GM18873 (cell line): ENCODE measurements at regions not wholly inside any gene's neighbourhood (a gene's known extent, or its start where the extent isn't known, plus 50 kb on each side); places are given as distances from the start of the nearest gene placed in this dataset.
"Not testable (repeated sequence)": the region's sequence is repeated elsewhere in the genome, so short reads cannot be mapped to it uniquely, and the experiment has no call there.

Source experiments
- ATAC-seq: cut with Tn5 transposase; IDR thresholded peaks from one replicate; pipeline ENCODE4 v1.9.1; 2021; ENCODE audit warnings: mild to moderate bottlenecking, moderate library complexity, moderate number of reproducible peaks; ENCODE audit not compliant: unreplicated experiment, low FRiP score

DNA sequence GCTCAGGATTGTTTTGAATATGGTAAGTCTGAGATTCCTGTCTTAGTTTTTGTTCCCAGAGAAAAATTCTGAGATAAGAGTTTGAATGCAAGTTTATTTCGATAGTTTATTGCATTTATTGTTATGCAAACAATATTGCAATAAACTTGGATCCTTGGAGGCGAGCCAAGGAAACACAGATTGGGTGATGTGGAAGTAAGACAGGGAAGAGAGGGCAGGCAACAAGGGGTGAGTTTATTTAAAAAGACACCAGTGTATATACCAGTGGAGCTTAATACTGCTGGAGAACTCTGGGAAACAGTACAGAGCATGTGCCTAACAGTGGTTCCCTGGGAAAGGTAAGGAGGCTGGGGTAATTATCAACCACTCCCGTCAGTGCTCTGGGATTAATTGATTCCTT lies 87.5 kb upstream of the NEDD4L start:
- no peak for ATAC-seq

DNA sequence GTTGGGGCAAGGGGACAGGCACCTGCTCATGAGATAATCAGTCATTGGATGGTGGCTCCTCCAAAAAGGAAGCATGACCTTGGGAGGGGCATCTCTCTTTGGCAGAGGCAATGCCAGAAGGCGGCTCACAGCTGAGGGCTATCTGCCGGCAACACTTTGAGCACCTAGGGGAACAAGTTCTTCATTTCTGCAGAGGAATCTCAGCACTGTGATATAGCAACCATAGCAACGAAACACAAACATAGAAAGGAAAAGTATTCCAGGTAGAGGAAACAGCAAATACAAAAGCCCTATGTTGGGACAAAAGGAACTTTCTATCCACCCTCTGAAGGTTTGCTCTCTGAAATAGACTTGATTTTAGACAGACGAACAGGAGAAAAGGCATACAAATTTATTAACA lies 89.1 kb upstream of the NEDD4L start:
- no peak for ATAC-seq

DNA sequence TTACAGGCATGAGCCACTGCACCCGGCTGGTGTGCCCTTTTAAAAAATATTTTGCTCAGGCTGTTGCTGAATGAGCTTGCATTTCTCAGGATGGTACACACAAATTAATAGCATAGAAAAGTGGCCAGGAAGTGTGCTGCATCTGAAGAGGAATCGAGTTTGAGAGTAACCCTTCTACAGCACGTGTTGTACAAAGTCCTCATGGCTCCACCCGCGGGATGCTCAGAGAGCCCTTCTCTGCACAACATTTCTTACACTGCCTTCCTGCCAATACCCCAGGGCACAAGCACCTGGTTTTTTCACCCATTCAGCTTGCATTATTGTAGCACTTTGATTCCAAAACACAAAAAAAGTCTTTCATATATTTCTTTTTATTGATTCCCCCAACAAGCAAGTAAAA lies 90.1 kb upstream of the NEDD4L start:
- no peak for ATAC-seq

- no peak for ATAC-seq
Measured at GRCh38 chr18:57951999-57952774, 91.8 kb upstream of the NEDD4L start.

DNA sequence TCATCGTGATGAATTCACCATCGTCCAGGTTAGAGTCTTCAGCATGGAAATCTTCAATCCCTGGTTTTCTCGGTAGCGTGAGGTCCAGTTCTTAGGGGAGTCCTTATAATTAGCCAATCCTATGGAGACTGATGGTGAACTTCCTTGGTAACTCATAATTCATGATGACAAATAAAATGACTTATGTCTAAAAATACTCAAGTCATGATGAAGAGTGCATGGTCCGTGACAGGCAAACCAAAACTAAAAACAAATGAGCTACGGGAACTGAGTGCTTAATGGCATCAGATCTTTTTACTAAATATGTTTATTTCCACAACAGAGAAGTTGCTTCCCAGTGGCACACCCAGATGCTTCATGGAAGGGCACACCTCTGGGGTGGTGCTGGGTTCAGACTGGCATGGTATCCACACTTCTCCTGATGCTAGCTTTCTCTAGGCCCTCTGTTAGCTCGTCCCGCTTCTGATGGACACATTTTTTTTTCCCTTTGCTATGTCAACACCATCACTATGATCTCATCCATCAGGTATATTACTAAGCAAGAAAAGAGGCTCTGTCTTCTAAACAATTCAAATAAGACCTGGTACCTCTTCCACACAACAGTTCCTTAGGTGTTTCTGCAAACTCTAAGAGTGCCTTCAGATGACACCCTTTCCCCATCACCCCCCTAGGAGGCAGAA lies 92.8 kb upstream of the NEDD4L start:
- ATAC-seq, result no peak

DNA sequence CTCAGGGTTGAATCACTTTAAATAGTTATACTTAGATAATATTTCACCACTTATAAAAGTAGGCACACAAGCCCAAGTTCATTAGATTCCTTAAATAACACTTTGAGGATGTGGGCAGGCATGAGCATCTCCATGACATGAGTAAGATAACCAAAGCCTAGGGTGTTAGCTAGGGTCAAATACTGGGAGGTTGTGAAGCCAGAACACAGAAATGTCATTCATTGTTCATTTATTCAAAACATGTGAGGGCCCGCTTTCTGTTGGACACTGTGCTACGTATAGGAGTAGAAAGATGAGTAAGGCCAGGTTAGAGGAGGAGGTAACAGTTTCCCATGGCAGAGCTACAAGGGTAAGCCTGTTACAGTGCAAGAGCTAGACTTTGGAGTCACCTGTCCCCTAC lies 93.5 kb upstream of the NEDD4L start:
- ATAC-seq, result no peak

GRCh38 chr18:57949335-57949734 lies 94.7 kb upstream of the NEDD4L start:
- ATAC-seq, result not testable (repeated sequence)

DNA sequence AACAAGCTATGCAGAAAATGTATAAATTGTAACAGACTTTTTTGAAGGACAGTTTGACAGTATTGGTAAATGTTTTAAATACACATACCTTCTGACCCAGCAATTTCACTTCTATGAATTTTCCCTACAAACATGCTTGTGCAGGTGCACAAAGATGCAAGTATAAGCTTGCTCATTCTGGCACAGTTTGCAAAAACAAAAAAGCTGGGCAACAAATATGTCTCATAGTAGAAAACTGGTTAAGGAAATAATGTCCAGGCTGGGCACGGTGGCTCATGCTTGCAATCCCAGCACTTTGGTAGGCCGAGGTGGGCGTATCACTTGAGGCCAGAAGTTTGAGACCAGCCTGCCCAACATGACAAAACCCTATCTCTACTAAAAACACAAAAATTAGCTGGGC lies 96.9 kb upstream of the NEDD4L start:
- ATAC-seq, result no peak

DNA sequence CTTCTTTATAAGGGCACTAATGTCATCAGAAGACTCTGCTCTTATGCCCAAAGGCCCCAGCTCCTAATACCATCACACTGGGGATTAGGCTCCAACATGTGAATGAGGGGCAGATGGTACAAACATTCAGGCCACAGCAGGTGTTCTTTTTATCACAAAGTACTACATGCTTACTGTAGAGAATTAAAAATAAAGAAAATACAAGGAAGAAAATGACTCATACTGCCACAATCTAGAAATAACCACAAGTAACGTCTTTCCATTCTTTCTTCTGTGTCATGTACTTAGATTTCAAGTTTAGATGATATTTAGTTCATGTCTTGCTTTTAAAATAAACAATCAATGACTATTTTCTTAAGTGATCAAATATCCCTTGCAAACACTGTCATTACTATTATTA lies 100.3 kb upstream of the NEDD4L start:
- no peak for ATAC-seq

DNA sequence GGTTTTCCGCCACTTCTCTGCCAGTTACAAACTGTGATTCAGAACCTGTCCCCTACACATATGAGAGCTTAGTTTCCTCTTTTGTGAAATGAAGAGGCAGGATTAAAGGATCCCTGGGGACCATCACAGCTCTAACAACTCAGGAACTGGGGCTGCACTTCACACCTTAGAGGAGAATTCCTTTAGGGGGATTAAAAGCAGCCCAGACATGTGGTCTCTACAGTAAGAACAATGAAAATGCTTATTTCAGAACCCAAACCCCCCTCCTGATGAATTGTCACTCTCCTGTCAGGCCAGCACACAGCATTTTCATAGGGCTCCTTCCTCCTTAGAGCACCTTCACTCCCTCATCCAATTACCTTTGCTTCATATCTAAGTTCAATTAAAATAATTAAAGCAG lies 101.5 kb upstream of the NEDD4L start:
- ATAC-seq, result no peak

- ATAC-seq, result no peak
Measured at GRCh38 chr18:57941841-57942489, 102.1 kb upstream of the NEDD4L start.

DNA sequence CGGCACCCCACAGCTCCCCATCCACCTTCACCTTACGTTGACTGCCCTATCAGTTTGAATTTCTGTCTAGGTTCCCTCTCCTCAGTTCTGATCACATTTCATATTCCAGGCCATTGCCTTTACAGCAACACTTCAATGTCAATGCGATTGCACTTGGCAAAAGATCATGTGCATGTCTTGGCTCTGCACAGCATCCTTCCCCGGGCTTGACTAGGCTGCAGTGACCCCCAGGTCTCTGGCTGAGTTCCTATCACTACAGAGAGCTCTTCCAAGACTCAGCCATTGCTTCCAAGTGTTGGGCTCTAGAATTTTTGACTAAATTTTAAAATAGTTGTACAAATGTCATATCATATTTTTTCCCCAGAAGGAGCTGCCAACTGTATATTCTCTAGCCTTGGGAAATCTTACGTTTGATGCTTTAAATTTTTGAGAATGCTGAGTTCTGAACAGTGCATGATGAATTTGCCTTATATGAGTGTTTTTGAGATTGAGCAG lies 103.8 kb upstream of the NEDD4L start:
- no peak for ATAC-seq

DNA sequence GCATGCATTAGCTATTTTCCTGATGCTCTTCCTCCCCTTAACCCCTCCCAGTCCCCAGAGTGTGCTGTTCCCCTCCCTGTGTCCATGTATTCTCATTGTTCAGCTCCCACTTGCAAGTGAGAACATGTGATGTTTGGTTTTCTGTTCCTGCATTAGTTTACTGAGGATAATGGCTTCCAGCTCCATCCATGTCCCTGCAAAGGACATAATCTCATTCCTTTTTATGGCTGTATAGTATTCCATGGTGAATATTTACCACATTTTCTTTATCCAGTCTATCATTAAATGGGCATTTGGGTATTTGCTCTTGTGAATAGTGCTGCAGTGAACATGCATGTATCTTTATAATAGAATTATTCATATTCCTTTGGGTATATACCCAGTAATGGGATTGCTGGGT lies 109.7 kb upstream of the NEDD4L start:
- ATAC-seq, result not testable (repeated sequence)

DNA sequence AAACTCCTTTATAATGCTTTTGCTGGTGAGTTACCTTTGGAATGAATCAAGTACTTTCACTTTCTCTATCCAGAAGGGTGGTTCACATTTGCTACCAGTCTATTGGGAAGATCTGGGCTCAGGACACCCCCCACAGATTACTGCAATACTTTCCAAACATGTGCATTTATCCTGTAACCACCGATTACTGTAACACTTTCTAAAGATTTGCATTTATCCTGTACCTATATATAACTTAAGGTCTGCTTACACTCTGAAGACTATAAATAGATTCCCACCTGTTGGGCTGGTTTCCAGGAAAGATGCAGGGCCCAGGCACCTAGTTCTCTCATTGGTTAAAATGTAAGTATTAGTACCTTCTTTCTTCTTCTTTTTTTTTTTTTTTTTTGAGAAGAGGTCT lies 113.0 kb upstream of the NEDD4L start:
- ATAC-seq, result peak; percentile 86

DNA sequence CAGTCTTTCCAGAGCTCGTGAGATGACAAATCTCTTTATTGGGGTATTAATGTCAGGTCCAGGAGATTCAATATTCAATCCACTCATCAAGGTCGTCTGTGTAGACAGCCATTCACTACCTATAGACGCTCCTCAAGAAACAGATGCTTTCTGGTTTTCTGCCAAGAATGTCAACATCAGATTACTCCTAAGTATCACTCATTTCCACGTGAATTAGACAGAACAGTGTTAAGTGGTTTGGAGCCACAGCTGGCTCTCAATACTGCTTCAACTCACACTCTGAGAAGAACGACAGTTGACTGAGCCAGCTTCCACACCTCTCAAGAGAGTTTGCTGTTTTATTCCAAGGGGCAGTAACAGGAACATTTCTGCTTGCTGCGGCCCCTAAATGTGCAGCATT lies 113.5 kb upstream of the NEDD4L start:
- no peak for ATAC-seq

GRCh38 chr18:57929922-57930321 lies 114.1 kb upstream of the NEDD4L start:
- no peak for ATAC-seq

DNA sequence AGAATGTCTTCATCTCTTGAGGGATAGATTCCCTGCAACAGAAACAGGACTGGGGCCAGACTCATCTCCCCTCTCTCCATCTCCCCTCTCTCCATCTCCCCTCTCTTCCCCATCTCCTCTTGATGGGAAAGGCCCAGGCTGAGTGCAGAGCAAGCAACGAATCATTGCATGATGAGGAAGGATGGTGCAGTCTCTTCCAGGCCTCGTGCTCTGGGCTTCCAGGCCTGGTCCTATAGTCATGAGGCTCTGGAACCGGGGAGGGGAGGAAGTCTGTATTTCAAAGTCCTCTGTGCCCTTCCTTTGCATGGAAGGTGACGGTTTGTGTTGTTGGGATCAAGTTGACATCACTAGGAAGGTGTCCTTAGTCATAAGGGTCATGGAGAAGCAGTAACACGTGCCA lies 115.6 kb upstream of the NEDD4L start:
- no peak for ATAC-seq

DNA sequence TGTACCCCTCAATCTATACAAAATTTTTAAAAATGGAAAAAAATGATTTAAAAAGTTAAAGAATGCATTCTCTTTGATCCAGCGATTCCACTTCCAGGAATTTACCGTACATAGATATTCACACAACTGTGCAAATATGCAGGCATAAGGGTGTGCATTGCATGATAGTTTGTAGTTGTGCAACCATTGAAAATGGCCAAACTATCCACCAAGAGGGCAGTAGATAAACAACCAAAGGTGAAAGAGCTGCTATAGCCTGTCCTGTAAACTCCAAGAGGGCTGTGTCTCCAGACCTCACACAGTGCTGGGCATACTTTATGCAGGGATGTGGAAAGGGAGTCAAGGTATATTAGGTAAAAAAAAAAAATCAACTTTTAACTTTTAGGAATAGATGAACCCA lies 116.5 kb upstream of the NEDD4L start:
- no peak for ATAC-seq

DNA sequence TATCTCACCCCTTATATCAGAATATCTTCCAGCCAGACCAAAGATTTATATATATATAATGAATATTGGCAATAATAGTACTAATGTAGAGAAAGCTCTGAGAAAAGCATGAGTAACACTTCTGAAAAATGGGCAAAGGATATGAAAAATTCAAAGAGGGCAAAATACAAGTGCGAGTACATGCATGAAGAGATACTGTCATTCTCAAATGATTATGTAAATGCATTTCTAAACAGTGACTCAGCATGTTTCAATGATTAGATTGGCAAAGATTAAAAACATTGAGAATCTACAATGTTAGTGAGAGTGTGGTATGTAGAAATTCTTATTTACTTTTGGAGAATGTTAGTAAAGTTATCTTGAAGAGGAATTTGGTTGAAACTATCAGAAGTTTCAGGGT lies 118.3 kb upstream of the NEDD4L start:
- ATAC-seq, result no peak

- ATAC-seq, result no peak
Measured at GRCh38 chr18:57923611-57924010, 120.4 kb upstream of the NEDD4L start.

GRCh38 chr18:57922885-57923284 lies 119.8 kb upstream of the ATP8B1 start:
- ATAC-seq, result no peak

DNA sequence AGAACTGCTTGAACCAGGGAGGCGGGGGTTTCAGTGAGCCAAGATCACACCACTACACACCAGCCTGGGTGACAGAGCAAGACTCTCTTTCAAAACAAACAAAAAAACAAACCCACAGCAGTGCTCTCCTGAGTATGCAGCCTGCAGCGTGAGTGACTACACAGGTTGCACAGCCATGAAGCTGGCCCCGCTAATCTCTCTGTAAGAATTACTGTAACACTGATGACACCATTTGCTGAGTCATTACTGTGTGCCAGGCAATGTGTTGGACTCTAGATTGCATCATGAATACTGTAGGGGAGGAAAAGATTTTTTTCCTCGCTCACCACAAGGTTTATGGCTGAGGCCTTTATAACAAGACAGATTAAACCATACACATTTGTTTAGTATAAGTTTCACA lies 118.6 kb upstream of the ATP8B1 start:
- no peak for ATAC-seq
